Hypothalamus (tissue), 51 donors: ENCODE measurements at regions not wholly inside any gene's neighbourhood (a gene's known extent, or its start where the extent isn't known, plus 50 kb on each side); places are given as distances from the start of the nearest gene placed in this dataset.

Experiments
- DNase-seq, 51 donors: peaks; one replicate each; lab custom pipeline; 2025; lab: John Stamatoyannopoulos, UW

DNA sequence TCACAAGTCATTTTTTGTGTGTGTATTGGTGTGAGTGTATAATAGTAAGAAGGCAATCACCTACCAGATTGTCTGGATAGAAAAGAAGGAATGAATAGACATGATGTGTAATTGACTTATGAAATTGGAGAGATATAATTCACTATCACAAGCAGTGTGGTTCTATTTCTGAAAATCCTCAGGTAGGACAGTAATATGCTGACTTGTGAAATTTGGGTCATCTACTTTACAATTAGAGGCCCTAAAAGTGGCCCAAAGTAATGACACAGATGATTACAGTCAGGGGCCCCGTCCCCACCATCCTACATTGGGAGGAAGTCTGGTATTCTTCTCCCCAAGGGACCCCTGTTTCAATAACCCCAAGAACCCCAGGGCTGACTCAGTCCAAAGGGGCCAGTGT, 73.6 kb upstream of the SELENOK start:
- DNase-seq = no peak

DNA sequence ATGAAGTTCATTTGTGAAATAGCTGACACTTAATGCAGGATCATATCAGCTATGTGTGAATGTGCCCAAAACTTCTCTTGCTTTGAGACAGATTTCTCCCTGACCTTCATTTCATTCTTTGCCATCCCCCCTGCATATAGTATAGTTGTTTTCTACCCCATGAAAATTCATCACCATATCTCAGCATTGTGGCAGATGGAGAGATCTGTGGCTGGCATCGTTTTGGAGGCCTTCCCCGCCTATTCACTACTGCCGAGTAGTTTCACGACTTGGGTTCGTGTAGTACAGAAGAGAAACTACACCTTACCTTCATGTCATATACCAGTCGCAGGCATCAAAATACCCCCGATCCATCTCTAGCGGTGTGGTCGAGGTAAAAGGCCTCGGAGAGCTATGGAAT, 66.2 kb upstream of the SELENOK start:
- no peak for DNase-seq

DNA sequence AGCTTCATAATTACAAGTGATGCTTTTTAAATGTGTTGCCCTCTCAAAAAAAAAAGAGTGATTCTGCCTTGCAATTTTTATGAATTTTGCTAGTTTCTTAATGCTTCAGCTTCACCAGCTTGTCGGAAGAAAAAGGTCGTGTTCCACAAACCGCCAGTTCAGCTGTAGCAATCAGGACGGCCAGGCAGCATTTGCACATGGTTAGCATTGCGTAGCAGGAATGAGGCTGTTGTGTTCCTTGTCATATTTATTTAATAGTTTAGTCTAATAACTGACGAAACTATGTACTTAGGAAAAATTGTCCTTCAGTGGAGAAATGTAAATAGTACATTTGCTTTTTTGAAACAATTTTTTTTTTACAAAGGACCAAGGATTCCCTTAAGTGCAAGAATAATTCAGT, 64.9 kb upstream of the SELENOK start:
- DNase-seq = no peak

DNA sequence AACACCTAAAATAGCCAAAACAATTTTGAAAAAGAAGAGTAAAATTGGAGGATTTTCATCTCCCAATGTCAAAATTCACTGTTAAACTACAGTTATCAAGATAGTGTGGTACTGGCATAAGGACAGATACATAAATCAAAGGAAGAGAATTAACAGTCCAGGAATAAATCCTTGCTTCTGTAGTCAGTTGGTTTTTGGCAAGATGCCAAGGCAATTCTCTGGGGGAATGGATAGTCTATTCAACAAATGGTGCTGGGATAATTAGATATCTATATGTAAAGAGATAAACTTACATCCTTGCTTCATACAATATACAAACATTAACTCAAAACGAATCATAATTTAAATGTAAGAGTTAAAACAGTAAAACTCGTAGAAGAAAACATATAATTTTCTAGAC, 57.9 kb upstream of the SELENOK start:
- no peak for DNase-seq

DNA sequence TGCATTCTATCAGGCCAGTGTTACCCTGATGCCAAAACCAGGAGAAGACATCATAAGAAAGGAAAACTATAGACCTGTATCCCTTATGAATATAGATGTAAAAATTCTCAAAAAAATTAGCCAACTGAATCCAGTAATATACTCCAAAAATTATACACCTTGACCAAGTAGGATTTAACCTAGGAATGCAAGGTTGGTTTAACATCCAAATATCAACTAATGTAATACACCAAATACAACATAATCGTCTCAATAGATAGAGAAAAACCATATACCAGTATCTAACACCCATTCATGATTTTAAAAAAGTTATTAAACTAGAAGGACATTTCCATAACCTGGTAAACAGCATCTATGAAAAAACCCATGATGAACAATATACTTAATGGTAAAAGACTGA, 56.5 kb upstream of the SELENOK start:
- DNase-seq = no peak

DNA sequence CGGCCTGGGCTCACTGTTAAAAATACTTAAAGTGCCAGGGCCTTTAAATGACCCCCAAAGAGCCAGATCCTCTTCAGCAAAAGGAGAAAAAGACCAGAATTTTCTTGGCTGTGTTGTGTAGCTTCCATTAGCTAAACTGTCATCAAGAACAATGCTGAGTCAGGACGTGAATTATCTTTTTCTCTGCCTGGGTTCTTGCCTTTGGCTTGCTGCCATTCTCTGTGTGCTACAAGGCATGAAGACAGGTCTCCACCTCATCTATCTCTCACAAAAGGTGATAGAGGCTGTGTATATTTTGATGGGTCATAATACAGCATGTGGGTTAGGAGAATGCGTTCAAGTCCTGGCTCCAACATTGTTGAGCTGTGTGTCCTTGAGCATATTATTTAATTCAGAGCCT, 52.4 kb upstream of the SELENOK start:
- DNase-seq = no peak

DNA sequence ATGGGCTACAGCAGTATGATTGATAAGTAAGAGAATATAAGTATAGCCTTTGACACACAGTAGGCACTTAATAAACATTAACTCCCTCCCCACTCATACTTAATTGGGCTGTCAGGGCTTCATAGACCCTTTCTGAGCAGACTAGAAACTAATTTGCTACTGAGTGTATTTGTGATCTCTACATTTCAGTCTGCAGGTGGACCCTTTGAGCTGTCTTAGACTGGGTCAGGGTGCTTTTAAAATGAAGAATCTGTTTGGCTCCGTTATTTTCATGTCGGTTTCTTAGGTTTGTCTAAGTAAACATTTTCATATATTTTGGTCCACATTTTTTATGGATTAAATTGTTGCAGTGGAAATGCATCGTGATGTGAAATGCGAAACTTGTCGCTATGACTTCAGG, 50.3 kb upstream of the SELENOK start:
- peak in 1 of 51 donors; percentile 11 for DNase-seq
